Stimulated activated naive CD8-positive, alpha-beta T cell treated with anti-CD3 and anti-CD28 coated beads, Interleukin-15, Interleukin-2, amounts not matched to agents 100 U/mL and 50 U/mL, for 24 hours (primary cell): ENCODE measurements at regions not wholly inside any gene's neighbourhood (a gene's known extent, or its start where the extent isn't known, plus 50 kb on each side); places are given as distances from the start of the nearest gene placed in this dataset.
"Not testable (repeated sequence)": the region's sequence is repeated elsewhere in the genome, so short reads cannot be mapped to it uniquely, and the experiment has no call there.

ENCODE experiments used
- ATAC-seq: fragments of 150-1000 bp; cut with Tn5 transposase; one replicate; pipeline ENCODE4 v1.10.0; 2021
- DNase-seq: peaks from one replicate; pipeline ENCODE4 v3.0.0; 2021

DNA sequence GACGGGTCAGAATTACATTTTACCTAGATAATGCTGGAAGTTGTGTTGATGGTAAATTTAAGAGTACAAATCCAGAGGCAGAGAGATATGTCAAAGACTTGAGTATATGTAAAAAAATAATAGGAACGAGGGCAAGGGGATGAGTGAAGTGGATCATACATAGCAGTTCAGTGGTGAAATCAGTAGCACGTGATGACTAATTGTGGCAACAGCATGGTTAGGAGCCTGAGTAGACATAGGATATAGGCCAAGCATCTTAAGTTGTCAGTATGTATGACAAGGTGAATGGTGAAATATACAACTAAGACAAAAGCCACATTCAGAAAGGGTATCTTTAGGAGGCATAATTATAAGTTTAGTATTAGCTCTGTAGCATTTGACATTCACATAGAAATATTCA is 826.5 kb upstream of the PIK3C3 start:
- DNase-seq (no peak), ATAC-seq (no peak)

DNA sequence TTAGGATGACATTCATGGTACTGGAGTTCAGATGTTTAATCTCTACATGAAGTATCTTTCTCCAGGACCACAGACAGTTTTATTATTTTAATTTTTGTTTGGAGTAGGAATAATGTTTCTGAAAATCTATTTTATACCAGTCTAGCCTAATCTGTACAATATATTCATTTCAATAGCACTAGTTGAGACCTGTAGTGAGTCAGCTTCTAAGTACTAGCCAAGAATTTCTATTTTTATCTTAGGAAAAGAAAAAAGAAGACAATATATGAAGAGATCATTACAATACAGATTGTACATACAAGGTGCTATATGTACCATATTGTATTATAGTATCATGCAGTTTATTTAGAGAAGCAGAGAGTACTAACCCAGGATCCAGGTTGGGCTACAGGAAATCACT is 826.9 kb upstream of the PIK3C3 start:
- DNase-seq (no peak), ATAC-seq (no peak)

DNA sequence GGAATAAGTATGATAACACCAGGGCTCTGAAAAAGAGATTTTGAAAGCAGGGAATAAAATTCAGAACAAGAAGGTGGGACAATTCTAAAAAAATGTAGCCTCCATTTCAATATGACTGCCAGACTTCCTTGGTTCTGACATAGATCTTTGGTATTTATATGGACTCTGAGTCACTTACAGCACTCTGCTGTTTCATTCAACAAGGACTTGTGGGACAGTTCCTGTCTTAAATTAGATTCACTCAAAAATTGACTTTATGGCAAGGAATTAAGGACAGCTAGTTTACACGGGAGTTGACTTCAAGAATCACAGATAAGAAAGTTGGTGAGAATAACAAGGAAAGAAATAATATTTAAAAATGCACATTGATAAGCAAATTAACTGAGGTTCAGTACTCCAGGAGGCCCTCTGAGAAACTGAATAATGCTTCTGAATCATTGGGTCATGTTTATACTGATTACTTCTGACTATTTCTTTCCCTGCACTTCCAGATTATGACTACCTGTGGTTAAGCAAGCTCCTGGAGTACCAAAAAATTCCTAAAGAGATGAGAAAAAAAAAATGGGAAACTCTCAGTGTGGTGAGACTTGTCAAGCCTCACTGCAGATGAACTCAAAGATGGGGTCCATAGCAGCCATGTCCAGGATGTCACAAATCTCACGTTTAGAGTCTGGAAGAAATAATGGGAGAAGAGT is 828.3 kb upstream of the PIK3C3 start:
- no peak for DNase-seq
- no peak for ATAC-seq

DNA sequence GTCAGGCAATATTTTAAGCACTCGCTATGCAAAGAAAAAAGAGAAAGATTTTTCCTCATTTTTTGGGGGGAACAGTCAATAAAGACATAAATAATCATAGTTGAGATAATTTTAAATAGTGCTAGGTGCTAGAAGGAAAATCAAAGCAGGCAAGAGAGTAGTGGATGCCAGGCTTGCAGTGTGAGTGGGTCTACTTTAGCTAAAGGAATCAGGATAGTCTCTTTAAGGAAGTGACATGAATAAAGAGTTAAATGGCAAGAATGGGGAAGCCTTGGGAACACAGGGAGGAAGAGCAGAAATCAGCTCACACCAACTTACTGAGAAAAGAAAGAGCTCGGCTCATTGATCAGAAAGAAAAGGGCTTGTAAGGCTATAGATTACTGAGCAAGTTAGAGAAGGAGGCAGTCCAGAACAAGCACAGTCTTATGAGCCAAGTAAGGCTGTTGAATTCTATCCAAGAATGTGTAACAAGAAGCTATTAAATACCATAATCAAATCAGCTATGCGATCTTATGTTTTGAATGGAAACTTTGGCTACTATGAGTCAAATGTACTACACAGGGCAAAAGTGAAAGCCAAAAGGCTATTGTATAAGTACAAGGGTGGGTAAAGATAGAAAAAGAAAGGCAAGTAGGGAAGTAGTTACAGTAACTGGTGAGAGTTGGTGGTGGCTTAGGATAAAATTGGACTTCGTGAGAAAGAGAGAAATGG is 833.8 kb upstream of the PIK3C3 start:
- no peak for ATAC-seq

DNA sequence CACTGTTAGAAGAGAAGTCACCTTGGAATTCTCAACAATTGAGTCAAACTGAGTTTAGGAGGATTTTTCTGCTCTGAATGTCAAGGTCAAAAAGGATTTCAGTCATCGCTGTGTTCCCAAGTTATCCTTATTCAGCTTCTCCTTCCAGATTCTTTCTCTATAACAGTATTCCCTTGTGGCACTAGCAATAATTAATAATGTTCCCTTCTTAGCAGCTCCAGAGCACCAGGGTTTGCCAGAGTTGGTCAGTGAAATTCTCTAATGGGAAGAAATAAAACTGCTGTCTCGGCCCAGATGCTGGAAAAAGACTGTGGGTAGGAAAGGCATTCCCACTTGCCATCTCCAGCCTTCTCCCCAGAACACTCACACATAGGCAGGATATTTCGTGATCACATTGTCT is 836.0 kb upstream of the PIK3C3 start:
- ATAC-seq (no peak), DNase-seq (no peak)

More for the DNA sequence above, 833.8 kb upstream of the PIK3C3 start:
- DNase-seq: no peak

DNA sequence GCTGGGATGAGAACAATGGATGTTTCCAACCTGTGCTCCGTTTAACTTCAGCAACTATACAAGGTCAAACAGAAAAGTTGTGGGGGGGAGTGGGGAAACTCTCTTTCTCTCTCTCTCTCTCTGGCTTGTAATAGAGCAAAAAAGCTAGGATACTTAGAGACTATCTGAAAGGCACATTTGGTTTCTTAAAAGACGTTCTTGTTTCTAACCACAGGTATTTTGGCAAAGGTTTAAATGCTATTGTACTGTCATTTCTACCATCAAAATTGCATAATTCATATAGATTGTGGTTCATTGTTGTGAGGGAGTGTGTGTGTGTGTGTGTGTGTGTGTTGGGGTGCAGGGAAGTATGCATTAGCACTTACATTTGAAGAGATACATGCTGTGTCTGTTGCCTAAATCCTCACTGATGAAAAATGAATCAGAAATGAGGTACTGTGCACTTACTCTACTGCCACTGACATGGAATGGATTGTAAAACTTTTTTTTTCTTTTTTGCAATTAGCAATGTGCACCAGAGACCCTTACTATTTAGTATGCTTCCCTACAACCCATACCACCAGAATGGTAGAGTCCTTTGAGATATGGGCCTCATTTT is 841.0 kb upstream of the PIK3C3 start:
- DNase-seq (no peak), ATAC-seq (no peak)

DNA sequence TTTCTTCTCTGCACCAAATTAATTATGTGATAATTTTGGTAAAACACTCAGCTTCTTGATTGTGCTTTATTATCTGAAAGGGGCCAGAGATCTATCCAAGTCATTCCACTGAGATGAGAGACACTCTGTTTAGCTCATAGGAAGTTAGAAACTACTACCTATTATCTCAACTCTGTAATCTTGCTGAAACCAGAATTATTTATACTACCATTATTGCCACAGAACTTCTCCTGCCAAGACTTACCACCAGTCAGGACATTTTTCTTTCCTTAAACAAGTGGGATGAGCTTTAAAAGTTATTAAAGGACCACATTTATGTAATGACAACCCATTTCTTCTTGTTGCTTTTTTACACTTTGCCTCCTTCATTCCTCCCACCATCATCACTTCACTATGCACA is 855.6 kb upstream of the PIK3C3 start:
- DNase-seq (no peak), ATAC-seq (no peak)

DNA sequence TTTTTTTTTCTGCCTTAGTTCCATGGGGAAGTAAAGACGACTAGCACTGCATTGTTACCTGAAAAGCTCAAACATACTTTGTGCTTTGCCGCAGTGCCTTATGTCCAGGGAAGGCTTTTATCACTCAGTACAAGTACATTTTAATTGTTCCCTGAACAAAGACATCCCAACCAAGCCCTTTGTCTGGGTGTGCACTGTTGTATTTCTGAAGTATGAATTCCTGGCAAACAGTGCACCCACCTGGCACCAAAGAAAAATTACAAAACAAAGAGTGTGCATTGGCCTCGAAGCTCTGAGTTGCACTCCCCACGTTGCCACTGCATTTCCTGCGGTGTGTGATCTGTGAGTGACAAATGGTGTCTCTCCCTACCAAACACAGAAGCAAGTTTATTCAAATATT is 858.5 kb upstream of the PIK3C3 start:
- no peak for DNase-seq

DNA sequence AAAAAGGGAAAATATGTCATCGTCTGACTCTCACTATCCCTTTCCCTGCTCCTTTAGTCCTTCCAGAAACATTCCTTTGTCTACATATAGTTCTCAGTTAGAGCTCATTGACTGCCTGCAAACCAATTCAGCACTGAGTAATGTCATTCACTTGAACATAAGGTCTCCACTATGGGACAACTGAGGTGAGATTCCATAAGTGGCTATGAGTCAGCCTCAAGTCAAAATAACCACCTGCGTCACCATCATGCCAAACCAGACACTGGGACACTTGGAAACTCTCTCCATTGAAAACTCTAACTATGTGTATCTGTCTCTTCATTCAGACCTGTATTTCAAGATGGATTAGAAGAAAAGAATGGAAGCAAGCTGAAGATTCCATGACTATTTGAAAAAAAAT is 878.0 kb upstream of the PIK3C3 start:
- DNase-seq (no peak), ATAC-seq (no peak)

More for the DNA sequence above, 858.5 kb upstream of the PIK3C3 start:
- ATAC-seq: no peak

DNA sequence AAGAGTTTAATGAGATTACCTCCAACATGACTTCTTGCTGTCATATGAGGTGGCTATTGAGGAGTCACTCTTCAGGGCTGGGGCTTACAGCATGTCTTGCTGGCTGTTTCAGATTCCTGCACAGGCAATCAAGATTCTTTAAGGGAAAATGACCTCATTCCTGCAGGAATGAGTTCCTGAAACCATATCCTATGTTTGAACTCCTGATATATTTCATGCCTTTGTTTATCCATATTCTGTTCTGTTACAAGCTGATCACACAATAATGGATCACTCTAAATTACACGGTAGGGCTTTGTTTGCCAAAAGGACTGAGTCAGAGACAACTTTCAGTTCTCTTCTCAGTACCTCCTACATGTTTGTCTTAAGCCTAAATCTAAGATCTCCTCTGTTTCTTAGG is 879.8 kb upstream of the PIK3C3 start:
- ATAC-seq: no peak
- no peak for DNase-seq

DNA sequence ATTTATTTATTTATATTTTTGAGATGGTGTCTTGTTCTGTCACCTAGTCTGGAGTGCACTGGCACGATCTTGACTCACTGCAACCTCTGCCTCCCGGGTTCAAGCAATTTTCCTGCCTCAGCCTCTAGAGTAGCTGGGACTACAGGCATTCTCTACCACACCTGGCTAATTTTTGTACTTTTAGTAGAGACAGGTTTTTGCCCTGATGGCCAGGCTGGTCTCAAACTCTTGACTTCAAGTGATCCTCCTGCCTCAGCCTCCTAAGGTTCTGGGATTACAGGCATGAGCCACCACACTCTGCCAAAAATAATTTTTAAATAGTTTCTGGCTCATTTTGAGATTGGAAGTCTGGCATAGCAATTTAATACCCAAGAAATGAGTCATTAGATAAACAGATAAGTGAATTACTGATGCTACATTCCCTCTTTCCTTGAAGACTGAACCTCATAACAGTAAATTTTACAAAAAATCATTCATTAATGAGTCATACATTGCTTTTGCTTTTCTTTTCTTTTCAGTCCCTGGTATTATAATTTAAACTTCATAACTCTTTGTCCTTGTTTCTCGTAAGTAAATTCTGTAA is 881.6 kb upstream of the PIK3C3 start:
- ATAC-seq (no peak), DNase-seq (no peak)

DNA sequence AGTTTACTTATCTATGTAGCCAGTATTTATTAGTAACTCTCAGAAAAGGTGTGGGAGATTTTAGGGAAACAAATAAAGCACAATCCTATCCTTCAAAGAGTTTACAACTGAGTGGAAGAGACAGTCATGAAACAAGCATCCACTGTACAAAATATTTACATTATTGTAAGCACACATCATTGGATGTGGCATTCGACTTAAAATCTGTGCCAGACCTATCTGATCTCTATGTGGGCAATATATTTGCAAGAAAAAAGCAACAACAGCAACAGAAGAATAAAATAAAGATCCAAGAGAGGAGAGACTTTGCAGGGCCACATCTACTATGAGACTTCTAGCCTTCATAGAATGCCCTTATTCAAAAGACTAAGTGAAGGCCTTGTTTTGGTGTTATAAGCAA is 882.1 kb upstream of the PIK3C3 start:
- DNase-seq (no peak), ATAC-seq (no peak)

DNA sequence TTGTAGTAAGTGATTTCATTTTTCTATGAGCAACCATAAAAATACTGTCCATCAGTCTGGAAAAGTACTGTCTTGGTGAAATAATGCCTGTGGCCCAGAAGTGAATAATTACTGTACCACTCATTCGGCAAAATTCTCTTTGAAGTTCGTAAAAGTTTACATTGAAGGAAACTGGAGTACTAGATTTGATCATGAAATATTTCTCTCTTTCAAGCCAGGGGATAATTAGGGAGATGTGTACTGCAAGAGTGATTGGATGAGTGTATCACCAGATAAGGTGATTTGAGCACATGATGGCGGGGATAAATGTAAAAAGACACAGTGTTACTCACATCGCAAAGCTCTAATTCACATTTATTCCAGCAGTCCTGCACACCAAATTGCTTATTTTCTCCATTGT is 883.2 kb upstream of the PIK3C3 start:
- DNase-seq: no peak
- ATAC-seq: no peak

DNA sequence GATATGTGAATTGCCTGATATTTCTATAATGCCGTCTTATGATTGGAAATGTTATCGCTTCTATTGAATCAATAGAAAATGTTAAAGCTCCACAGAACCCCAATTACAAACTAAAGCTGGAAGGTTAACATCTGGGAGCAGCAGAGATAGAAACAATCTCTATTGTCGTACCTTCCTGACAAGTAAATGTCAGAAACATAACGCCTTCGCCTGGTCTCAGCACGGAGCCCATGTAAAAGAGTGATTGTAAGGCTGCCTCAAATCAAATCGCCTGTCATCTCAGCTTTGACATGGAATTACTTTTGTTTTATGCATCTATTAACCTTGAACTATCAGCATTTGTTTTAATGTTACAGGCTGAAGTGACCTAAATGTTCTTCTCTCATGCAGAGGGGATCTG is 885.9 kb upstream of the PIK3C3 start:
- ATAC-seq (no peak), DNase-seq (no peak)

DNA sequence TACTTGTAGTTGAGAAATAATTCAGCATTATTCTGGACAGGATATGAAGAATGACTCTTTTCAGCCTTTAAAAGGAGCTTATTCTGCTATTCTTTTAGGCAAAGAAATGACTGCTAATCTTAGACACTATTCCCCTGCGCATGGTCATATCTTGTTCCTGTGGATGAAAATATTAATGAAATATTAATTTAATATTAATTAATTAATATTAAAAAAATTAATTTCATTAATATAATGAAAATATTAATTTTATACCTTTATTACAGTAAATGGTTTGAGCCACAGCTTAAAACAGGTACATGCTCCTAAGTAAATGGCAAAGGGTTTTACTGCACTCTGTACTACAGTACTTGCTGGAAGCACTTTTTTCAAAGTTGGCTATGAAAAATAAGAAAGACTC is 890.1 kb upstream of the PIK3C3 start:
- DNase-seq: no peak

DNA sequence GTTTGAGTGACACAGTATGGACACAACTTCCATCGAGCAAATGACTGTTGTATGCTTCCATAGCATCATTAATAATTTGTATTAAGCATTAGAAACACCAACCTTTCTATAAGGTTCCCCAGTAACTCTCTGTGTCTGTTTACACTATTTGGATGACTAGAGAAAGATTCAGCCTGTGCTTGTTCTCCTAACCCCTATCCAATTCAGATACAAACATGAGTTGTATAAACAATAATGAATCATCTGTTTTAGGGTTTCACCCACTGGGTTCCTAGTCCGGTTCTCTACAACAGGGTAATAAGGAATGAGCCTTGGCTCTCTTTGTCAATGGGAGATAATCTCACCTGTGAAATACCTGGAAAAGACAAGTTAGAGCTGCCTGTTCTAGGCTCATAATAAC is 894.1 kb upstream of the PIK3C3 start:
- ATAC-seq (no peak), DNase-seq (no peak)

More for the DNA sequence above, 890.1 kb upstream of the PIK3C3 start:
- ATAC-seq: no peak

DNA sequence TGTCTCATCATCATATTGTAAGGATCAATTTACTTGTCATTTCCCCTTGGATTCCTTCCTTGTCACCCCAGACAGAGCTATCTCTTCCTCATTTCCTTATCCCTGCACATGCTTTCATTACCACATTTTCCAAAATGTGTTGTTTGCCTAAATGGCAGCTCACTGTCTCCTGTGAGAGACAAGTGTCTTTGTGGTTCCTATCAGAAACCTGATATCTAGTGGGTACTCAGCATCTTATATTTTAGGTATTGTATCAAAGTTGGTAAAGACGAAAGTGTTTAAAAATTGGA is 896.0 kb upstream of the PIK3C3 start:
- no peak for ATAC-seq
- DNase-seq: no peak

DNA sequence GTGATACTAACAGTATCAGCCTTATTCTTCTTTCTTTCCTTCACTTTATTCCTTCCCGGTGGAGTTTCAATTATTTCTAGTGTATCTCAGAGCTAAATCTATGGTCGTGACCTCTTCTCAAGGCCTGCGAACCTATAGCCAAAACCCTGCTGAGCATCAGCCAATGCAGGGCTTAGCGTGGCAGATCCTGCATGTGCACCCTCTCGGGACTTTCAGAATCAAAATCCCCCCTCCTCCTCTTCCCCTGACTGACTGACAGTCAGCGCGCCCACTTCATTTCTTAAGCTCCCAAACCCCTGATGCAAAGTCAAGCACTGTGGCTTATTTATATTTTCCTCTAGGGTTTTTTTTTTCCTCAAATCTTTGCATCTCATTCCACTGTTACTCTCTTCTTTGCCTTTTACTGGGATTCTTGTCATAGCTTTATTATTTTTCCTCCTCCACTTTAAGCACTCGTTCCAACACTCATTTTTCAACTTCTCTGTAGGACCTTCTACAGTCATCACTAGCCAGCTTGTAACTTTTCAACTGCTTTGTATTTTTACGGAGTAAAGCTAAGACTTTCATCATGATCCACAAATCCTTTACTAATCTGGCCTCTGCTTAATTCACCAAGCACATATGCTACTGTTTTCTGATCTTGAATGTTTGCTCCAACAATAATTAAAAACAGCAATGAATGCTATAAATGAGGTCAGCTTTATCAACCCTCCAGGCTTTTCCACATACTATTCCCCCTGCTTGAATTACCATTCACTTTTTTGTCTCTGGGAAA is 896.5 kb upstream of the PIK3C3 start:
- no peak for ATAC-seq
- DNase-seq: no peak

DNA sequence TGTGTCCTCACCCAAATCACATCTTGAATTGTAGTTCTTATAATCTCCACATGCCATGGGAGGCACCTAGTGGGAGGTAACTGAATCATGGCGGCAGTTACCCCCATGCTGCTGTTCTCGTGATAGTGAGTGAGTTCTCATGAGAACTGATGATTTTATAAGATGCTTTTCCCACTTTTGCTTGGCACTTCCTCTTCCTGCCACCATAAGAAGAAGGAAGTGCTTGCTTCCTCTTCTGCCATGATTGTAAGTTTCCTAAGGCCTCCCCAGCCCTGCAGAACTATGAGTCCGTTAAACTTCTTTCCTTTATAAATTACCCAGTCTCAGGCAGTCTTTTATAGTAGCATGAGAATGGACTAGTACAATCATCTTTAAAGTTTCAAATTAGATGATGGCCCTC is 902.4 kb upstream of the PIK3C3 start:
- no peak for ATAC-seq
- no peak for DNase-seq

DNA sequence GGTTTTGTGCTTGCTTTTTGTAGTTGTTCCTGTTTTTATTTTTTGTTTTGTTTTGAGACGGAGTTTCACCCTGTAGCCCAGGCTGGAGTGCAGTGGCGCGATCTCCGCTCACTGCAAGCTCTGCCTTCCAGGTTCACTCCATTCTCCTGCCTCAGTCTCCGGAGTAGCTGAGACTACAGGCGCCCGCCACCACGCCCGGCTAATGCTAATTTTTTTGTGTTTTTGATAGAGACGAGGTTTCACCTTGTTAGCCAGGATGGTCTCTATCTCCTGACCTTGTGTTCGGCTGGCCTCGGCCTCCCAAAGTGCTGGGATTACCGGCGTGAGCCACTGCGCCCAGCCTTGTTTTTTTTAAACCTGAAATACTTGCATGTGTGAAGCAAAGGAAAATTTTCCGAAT is 908.8 kb upstream of the PIK3C3 start:
- not testable (repeated sequence) for ATAC-seq, DNase-seq

DNA sequence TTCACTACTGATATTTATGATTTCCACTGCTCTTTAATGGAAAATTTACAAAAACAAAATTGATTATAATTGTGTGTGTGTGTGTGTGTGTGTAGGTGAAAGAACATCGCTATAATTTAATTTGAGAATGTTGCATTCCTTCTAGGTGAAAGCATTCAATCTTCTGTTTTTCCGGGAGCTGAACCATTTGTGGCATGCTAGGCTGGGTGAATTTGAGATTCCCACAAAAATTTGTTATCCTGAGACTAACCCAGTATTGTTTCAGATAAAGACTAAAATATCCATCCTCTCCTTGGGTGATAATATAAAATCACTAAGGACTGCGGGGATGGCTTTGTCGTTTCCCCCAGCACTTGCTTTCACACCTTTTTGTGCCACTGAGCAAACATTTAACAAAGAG is 911.2 kb upstream of the PIK3C3 start:
- DNase-seq: no peak
- ATAC-seq: no peak

DNA sequence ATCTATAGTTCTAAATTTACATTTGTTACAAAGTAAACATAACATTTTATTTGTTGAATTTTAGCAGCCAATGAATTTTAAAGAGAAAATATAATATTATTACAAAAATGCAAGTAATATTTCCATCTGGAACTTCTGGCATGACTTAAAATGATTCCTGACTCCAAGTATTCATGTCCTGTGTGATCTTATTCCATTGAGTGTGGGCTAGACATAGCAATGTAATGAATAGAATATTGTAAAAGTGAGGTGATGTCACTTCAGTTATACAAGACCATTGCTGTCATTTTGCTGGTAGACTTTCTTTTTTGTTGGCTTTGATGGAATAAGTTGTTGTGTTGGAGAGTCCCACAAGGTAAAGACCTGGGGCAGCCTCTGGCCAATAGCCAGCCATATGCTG is 912.2 kb upstream of the PIK3C3 start:
- ATAC-seq (no peak), DNase-seq (no peak)

DNA sequence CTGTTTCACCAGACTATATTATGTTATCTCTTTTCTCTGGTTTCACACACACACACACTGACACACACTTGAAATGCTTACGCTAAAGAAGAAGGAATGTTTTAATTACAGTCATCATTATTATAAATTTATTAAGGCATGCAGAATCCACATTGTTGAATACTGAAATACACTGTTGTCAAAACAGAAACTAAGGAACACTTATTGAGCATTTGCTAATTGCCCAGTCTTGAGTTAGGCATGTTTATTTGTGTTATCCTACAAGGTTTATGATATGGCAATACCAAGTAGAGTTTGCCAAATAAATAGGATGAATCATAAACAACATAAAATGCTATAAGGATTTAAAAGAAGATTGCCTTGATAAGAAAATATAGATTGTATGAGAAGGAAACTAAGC is 917.0 kb upstream of the PIK3C3 start:
- ATAC-seq (no peak), DNase-seq (no peak)
